SKM-1 (cell line): ENCODE measurements at regions not wholly inside any gene's neighbourhood (a gene's known extent, or its start where the extent isn't known, plus 50 kb on each side); places are given as distances from the start of the nearest gene placed in this dataset.

Experiments
- DNase-seq: peaks from one replicate; lab custom pipeline; 2025; ENCODE audit not compliant: unreplicated experiment; lab: John Stamatoyannopoulos, UW

GRCh38 chr1:228986093-228986904 is 251.0 kb downstream of the RHOU start:
- peak; percentile 75 for DNase-seq

- DNase-seq: no peak
These were observed 252.0 kb downstream of the RHOU start for GRCh38 chr1:228987286-228987685.

- DNase-seq: no peak
These were observed 252.6 kb downstream of the RHOU start for GRCh38 chr1:228987736-228988506.

- no peak for DNase-seq
These were observed 253.4 kb downstream of the RHOU start for GRCh38 chr1:228988664-228989063.

- DNase-seq: no peak
These were observed 253.9 kb downstream of the RHOU start for GRCh38 chr1:228989176-228989575.

- DNase-seq: no peak
These were observed 254.4 kb downstream of the RHOU start for GRCh38 chr1:228989676-228989991.

GRCh38 chr1:228989992-228990827 is 254.9 kb downstream of the RHOU start:
- DNase-seq: peak; percentile 87

- peak; percentile 74 for DNase-seq
These were observed 255.8 kb downstream of the RHOU start for GRCh38 chr1:228990906-228991569.

- DNase-seq: no peak
These were observed 256.8 kb downstream of the RHOU start for GRCh38 chr1:228992044-228992443.

- no peak for DNase-seq
These were observed 257.7 kb downstream of the RHOU start for GRCh38 chr1:228992907-228993535.

GRCh38 chr1:228994676-228995594 is 259.7 kb downstream of the RHOU start:
- DNase-seq: no peak

- DNase-seq: no peak
These were observed 261.0 kb downstream of the RHOU start for GRCh38 chr1:228996281-228996680.

- DNase-seq: no peak
These were observed 262.5 kb downstream of the RHOU start for GRCh38 chr1:228997721-228998144.

GRCh38 chr1:228998179-228998578 is 262.9 kb downstream of the RHOU start:
- DNase-seq: no peak

GRCh38 chr1:228999446-229000170 is 264.3 kb downstream of the RHOU start:
- no peak for DNase-seq

GRCh38 chr1:229000187-229000586 is 264.9 kb downstream of the RHOU start:
- no peak for DNase-seq

GRCh38 chr1:229001467-229002011 is 266.3 kb downstream of the RHOU start:
- no peak for DNase-seq

- no peak for DNase-seq
These were observed 266.8 kb downstream of the RHOU start for GRCh38 chr1:229002037-229002436.
